GM12878 (cell line): ENCODE measurements at regions not wholly inside any gene's neighbourhood (a gene's known extent, or its start where the extent isn't known, plus 50 kb on each side); places are given as distances from the start of the nearest gene placed in this dataset.

ENCODE experiments used
- ATAC-seq: fragments of 200-7000 bp; cut with Tn5 transposase; 3 replicates; pipeline ENCODE4 v1.9.1; 2020; ENCODE audit warnings: mild to moderate bottlenecking, moderate library complexity
- BruUV-seq: library from RNA; stranded (reverse); fragments of 400-500 nt; replicated peaks from 2 replicates; lab custom pipeline; 2021; lab: Mats Ljungman, UMichigan
- CTCF ChIA-PET: fragments of 300-600 bp; sonication (Branson Sonifier 250); formaldehyde crosslinking; extraction: SDS; loops from one replicate; lab custom pipeline; 2021; ENCODE audit warnings: inconsistent platforms; lab: Yijun Ruan, JAX
- POLR2A ChIA-PET: fragments of 350-600 bp; formaldehyde crosslinking; extraction: SDS; loops from one replicate; lab custom pipeline; 2021; ENCODE audit warnings: inconsistent platforms; lab: Charles Lee
- RAD21 ChIA-PET: fragments of 300-600 bp; sonication (Branson Sonifier 250); formaldehyde crosslinking; loops from one replicate; lab custom pipeline; 2023; ENCODE audit warnings: antibody characterized with exemption; ENCODE audit not compliant: unreplicated experiment; lab: Charles Lee
- SMC1A ChIA-PET: fragments of 300-600 bp; sonication (Branson Sonifier 250); formaldehyde crosslinking; loops from one replicate; lab custom pipeline; 2023; ENCODE audit not compliant: unreplicated experiment, uncharacterized antibody; lab: Charles Lee
- DNase-seq: peaks from one replicate; pipeline ENCODE4 v3.0.0-alpha.2; 2011; ENCODE audit warnings: low read depth, low spot score
- FAIRE-seq: peaks from 3 replicates; lab custom pipeline; 2011; peaks lifted over from hg19 to GRCh38; lab: Jason Lieb, UNC
- H2AFZ ChIP-seq: 2 replicates; pipeline ENCODE4 v1.6.0; 2011; ENCODE audit warnings: low read depth, low read length, control low read depth; ENCODE audit not compliant: control insufficient read depth
- H3K27ac ChIP-seq: 2 replicates; pipeline ENCODE4 v1.5.1; 2011; ENCODE audit warnings: control low read depth; ENCODE audit not compliant: control insufficient read depth, insufficient read depth
- H3K27me3 ChIP-seq, 2 experiments: replicated peaks in 1 of 2; 2 replicates each; pipeline versions ENCODE4 v1.6.0 to v1.6.1; 2011; ENCODE audit warnings: low read length in 1 of 2; ENCODE audit not compliant: control insufficient read depth in 2 of 2, insufficient read depth in 2 of 2
- H3K36me3 ChIP-seq, 2 experiments: 2 replicates each; pipeline ENCODE4 v1.5.1; 2011; ENCODE audit warnings: low read length in 1 of 2; ENCODE audit not compliant: control insufficient read depth in 2 of 2, insufficient read depth in 2 of 2
- H3K4me1 ChIP-seq: 2 replicates; pipeline ENCODE4 v1.6.1; 2011; ENCODE audit warnings: mild to moderate bottlenecking, low read length, moderate library complexity, mixed read lengths; ENCODE audit not compliant: control insufficient read depth, insufficient read depth
- H3K4me2 ChIP-seq: 2 replicates; pipeline ENCODE4 v1.6.0; 2011; ENCODE audit warnings: control low read depth; ENCODE audit not compliant: control insufficient read depth, insufficient read depth
- H3K4me3 ChIP-seq: fragments of 200-600 bp; sonication (generic); 2 replicates; pipeline ENCODE4 v1.5.1; 2016
- H3K79me2 ChIP-seq: 2 replicates; pipeline ENCODE4 v1.6.0; 2011; ENCODE audit warnings: low read length; ENCODE audit not compliant: control insufficient read depth, insufficient read depth
- H3K9ac ChIP-seq: 2 replicates; pipeline ENCODE4 v1.8.0; 2011; ENCODE audit warnings: low read length, control low read depth, mixed read lengths; ENCODE audit not compliant: control insufficient read depth, insufficient read depth
- H3K9me3 ChIP-seq: replicated peaks from 3 replicates; pipeline ENCODE4 v1.5.1; 2011; ENCODE audit warnings: mild to moderate bottlenecking, low read length; ENCODE audit not compliant: control insufficient read depth, insufficient read depth
- H4K20me1 ChIP-seq: 2 replicates; pipeline ENCODE4 v1.6.0; 2011; ENCODE audit not compliant: control insufficient read depth, insufficient read depth
- BCL11A ChIP-seq: IDR thresholded peaks from 2 replicates; pipeline ENCODE4 v1.6.1; 2011; ENCODE audit warnings: low read depth, low read length
- CREM ChIP-seq: IDR thresholded peaks from 2 replicates; pipeline ENCODE4 v1.6.1; 2014; ENCODE audit warnings: antibody characterized with exemption, low read depth
- EED ChIP-seq: sonication (generic); IDR thresholded peaks from 2 replicates; pipeline ENCODE4 v1.6.1; 2016; ENCODE audit warnings: antibody characterized with exemption, low read depth
- HDAC2 ChIP-seq: fragments of 200-600 bp; sonication (generic); IDR thresholded peaks from 2 replicates; pipeline ENCODE4 v1.6.1; 2017
- IKZF1 ChIP-seq: fragments of 450-650 bp; conservative IDR thresholded peaks from 2 replicates; pipeline ENCODE4 v1.6.1; 2017; ENCODE audit warnings: antibody characterized with exemption, mild to moderate bottlenecking
- IRF4 ChIP-seq: IDR thresholded peaks from 2 replicates; pipeline ENCODE4 v1.6.1; 2011; ENCODE audit warnings: low read depth, low read length
- IRF5 ChIP-seq: fragments of 450-650 bp; IDR thresholded peaks from 2 replicates; pipeline ENCODE4 v1.6.1; 2017; ENCODE audit warnings: borderline replicate concordance
- POLR2AphosphoS2 ChIP-seq: IDR thresholded peaks from 2 replicates; pipeline ENCODE4 v1.6.1; 2011; ENCODE audit warnings: low read depth, mild to moderate bottlenecking, low read length, improper control_type of control experiment, moderate library complexity
- RCOR1 ChIP-seq: conservative IDR thresholded peaks from 2 replicates; pipeline ENCODE4 v1.6.1; 2012; ENCODE audit warnings: low read depth, low read length, improper control_type of control experiment
- RELB ChIP-seq: fragments of 450-650 bp; IDR thresholded peaks from 2 replicates; pipeline ENCODE4 v1.6.1; 2017; ENCODE audit warnings: low read depth, mild to moderate bottlenecking, moderate library complexity
- WGBS: methylation state at CpG from one replicate; pipeline ENCODE4 v1.1.6; 2016; ENCODE audit warnings: low lambda C conversion rate; ENCODE audit not compliant: insufficient replicate concordance, insufficient coverage; ENCODE audit errors: missing lambda C conversion rate; 5-methylcytosine and 5-hydroxymethylcytosine counted together
- in situ Hi-C: fragments of 300-500 bp; cut with MboI; formaldehyde crosslinking; loops from 9 replicates; pipeline ENCODE4 v1.14.3; 2018; ENCODE audit warnings: mixed read lengths
- intact Hi-C: fragments of 100-400 bp; cut with micrococcal nuclease; formaldehyde crosslinking; loops from one replicate; pipeline ENCODE4 v1.14.2; 2022; ENCODE audit not compliant: unreplicated experiment

GRCh38 chr2:221204699-221205098 is 367.4 kb downstream of the EPHA4 start:
- SMC1A ChIA-PET = interaction anchor here (0.9 kb wide), 1 partner anchor 136 kb away, joined by 3 read pairs; no protein-coding TSS in a partner anchor
- in situ Hi-C loops = no loop called here
- H3K4me2 ChIP-seq = no peak overlapping the region
- TF ChIP-seq EED (no peak), BCL11A (no peak), HDAC2 (no peak), POLR2AphosphoS2 (no peak), IKZF1 (no peak), IRF5 (no peak), CREM (no peak), IRF4 (no peak), RCOR1 (no peak), RELB (no peak)
- TF ChIP-seq, all 136 proteins: peak for 0
- Histone ChIP-seq H3K9ac (no peak overlapping the region), H4K20me1 (no peaks in the 10 kb centered on the region), H3K4me1 (peaks cover 3% of the 10 kb centered on the region; the same call in 1 of the 2 replicates), H3K36me3 (no peaks in the 10 kb centered on the region), H3K27ac (no peak overlapping the region), H2AFZ (no peak overlapping the region), H3K9me3 (no peaks in the 10 kb centered on the region), H3K27me3 (no peaks in the 10 kb centered on the region), H3K79me2 (no peaks in the 10 kb centered on the region), H3K4me3 (no peak overlapping the region)
- 50% methylated on average over 2 of the region's 2 CpGs for WGBS
- DNase-seq (no peak), ATAC-seq (no peak), FAIRE-seq (no peak)
- BruUV-seq = no TSS peak
- intact Hi-C loops = no loop called here
- RAD21 ChIA-PET = no interaction called here
- POLR2A ChIA-PET = interaction anchor here (1.6 kb wide), 1 partner anchor 27 kb away, joined by 3 read pairs; no protein-coding TSS in a partner anchor
- CTCF ChIA-PET = interaction anchor here (1.6 kb wide), 1 partner anchor 9 kb away, joined by 3 read pairs; no protein-coding TSS in a partner anchor
